GM12878 (cell line): ENCODE measurements at regions not wholly inside any gene's neighbourhood (a gene's known extent, or its start where the extent isn't known, plus 50 kb on each side); places are given as distances from the start of the nearest gene placed in this dataset.

Source experiments
- ATAC-seq: fragments of 200-7000 bp; cut with Tn5 transposase; 3 replicates; pipeline ENCODE4 v1.9.1; 2020; ENCODE audit warnings: mild to moderate bottlenecking, moderate library complexity
- BruUV-seq: library from RNA; stranded (reverse); fragments of 400-500 nt; replicated peaks from 2 replicates; lab custom pipeline; 2021; lab: Mats Ljungman, UMichigan
- CTCF ChIA-PET: fragments of 300-600 bp; sonication (Branson Sonifier 250); formaldehyde crosslinking; extraction: SDS; loops from one replicate; lab custom pipeline; 2021; ENCODE audit warnings: inconsistent platforms; lab: Yijun Ruan, JAX
- POLR2A ChIA-PET: fragments of 350-600 bp; formaldehyde crosslinking; extraction: SDS; loops from one replicate; lab custom pipeline; 2021; ENCODE audit warnings: inconsistent platforms; lab: Charles Lee
- RAD21 ChIA-PET: fragments of 300-600 bp; sonication (Branson Sonifier 250); formaldehyde crosslinking; loops from one replicate; lab custom pipeline; 2023; ENCODE audit warnings: antibody characterized with exemption; ENCODE audit not compliant: unreplicated experiment; lab: Charles Lee
- SMC1A ChIA-PET: fragments of 300-600 bp; sonication (Branson Sonifier 250); formaldehyde crosslinking; loops from one replicate; lab custom pipeline; 2023; ENCODE audit not compliant: unreplicated experiment, uncharacterized antibody; lab: Charles Lee
- DNase-seq: peaks from one replicate; pipeline ENCODE4 v3.0.0-alpha.2; 2011; ENCODE audit warnings: low read depth, low spot score
- FAIRE-seq: peaks from 3 replicates; lab custom pipeline; 2011; peaks lifted over from hg19 to GRCh38; lab: Jason Lieb, UNC
- H2AFZ ChIP-seq: 2 replicates; pipeline ENCODE4 v1.6.0; 2011; ENCODE audit warnings: low read depth, low read length, control low read depth; ENCODE audit not compliant: control insufficient read depth
- H3K27ac ChIP-seq: 2 replicates; pipeline ENCODE4 v1.5.1; 2011; ENCODE audit warnings: control low read depth; ENCODE audit not compliant: control insufficient read depth, insufficient read depth
- H3K27me3 ChIP-seq, 2 experiments: replicated peaks in 1 of 2; 2 replicates each; pipeline versions ENCODE4 v1.6.0 to v1.6.1; 2011; ENCODE audit warnings: low read length in 1 of 2; ENCODE audit not compliant: control insufficient read depth in 2 of 2, insufficient read depth in 2 of 2
- H3K36me3 ChIP-seq, 2 experiments: 2 replicates each; pipeline ENCODE4 v1.5.1; 2011; ENCODE audit warnings: low read length in 1 of 2; ENCODE audit not compliant: control insufficient read depth in 2 of 2, insufficient read depth in 2 of 2
- H3K4me1 ChIP-seq: 2 replicates; pipeline ENCODE4 v1.6.1; 2011; ENCODE audit warnings: mild to moderate bottlenecking, low read length, moderate library complexity, mixed read lengths; ENCODE audit not compliant: control insufficient read depth, insufficient read depth
- H3K4me2 ChIP-seq: 2 replicates; pipeline ENCODE4 v1.6.0; 2011; ENCODE audit warnings: control low read depth; ENCODE audit not compliant: control insufficient read depth, insufficient read depth
- H3K4me3 ChIP-seq: fragments of 200-600 bp; sonication (generic); 2 replicates; pipeline ENCODE4 v1.5.1; 2016
- H3K79me2 ChIP-seq: 2 replicates; pipeline ENCODE4 v1.6.0; 2011; ENCODE audit warnings: low read length; ENCODE audit not compliant: control insufficient read depth, insufficient read depth
- H3K9ac ChIP-seq: 2 replicates; pipeline ENCODE4 v1.8.0; 2011; ENCODE audit warnings: low read length, control low read depth, mixed read lengths; ENCODE audit not compliant: control insufficient read depth, insufficient read depth
- H3K9me3 ChIP-seq: replicated peaks from 3 replicates; pipeline ENCODE4 v1.5.1; 2011; ENCODE audit warnings: mild to moderate bottlenecking, low read length; ENCODE audit not compliant: control insufficient read depth, insufficient read depth
- H4K20me1 ChIP-seq: 2 replicates; pipeline ENCODE4 v1.6.0; 2011; ENCODE audit not compliant: control insufficient read depth, insufficient read depth
- BCL11A ChIP-seq: IDR thresholded peaks from 2 replicates; pipeline ENCODE4 v1.6.1; 2011; ENCODE audit warnings: low read depth, low read length
- BCL3 ChIP-seq: IDR thresholded peaks from 2 replicates; pipeline ENCODE4 v1.6.1; 2011; ENCODE audit warnings: borderline replicate concordance, low read depth, mild to moderate bottlenecking, moderate library complexity, low read length; ENCODE audit not compliant: insufficient read depth, poor library complexity, severe bottlenecking
- CHD2 ChIP-seq: IDR thresholded peaks from 2 replicates; pipeline ENCODE4 v1.6.1; 2011; ENCODE audit warnings: low read depth, low read length, improper control_type of control experiment, borderline replicate concordance
- EGR1 ChIP-seq, 2 experiments: IDR thresholded peaks; 1 replicate in 1 of 2; 2 replicates in 1 of 2; pipeline ENCODE4 v1.6.1; 2011 to 2012; ENCODE audit warnings: low read depth in 2 of 2, low read length in 2 of 2, borderline replicate concordance in 1 of 2, mild to moderate bottlenecking in 1 of 2, moderate library complexity in 1 of 2
- ETV6 ChIP-seq, 2 experiments: fragments of 450-650 bp in 1 of 2; IDR thresholded peaks in 1 of 2; conservative IDR thresholded peaks in 1 of 2; 2 replicates each; pipeline ENCODE4 v1.6.1; 2014; ENCODE audit warnings: antibody characterized with exemption in 1 of 2, borderline replicate concordance in 1 of 2, low read depth in 1 of 2, mild to moderate bottlenecking in 1 of 2, moderate library complexity in 1 of 2
- IKZF1 ChIP-seq: fragments of 450-650 bp; conservative IDR thresholded peaks from 2 replicates; pipeline ENCODE4 v1.6.1; 2017; ENCODE audit warnings: antibody characterized with exemption, mild to moderate bottlenecking
- MTA3 ChIP-seq: IDR thresholded peaks from 2 replicates; pipeline ENCODE4 v1.6.1; 2012; ENCODE audit warnings: low read length, inconsistent platforms, borderline replicate concordance
- NBN ChIP-seq: fragments of 450-650 bp; IDR thresholded peaks from 2 replicates; pipeline ENCODE4 v1.6.1; 2016
- TCF12 ChIP-seq: IDR thresholded peaks from 2 replicates; pipeline ENCODE4 v1.6.1; 2011; ENCODE audit warnings: low read depth, mild to moderate bottlenecking, low read length
- USF1 ChIP-seq: IDR thresholded peaks from 2 replicates; pipeline ENCODE4 v1.6.1; 2011; ENCODE audit warnings: borderline replicate concordance, low read depth, mild to moderate bottlenecking, moderate library complexity, mixed read lengths, low read length; ENCODE audit not compliant: insufficient read depth; ENCODE audit errors: extremely low read length
- ZSCAN29 ChIP-seq: fragments of 450-650 bp; IDR thresholded peaks from 2 replicates; pipeline ENCODE4 v1.6.1; 2017; ENCODE audit warnings: mild to moderate bottlenecking, moderate library complexity
- WGBS: methylation state at CpG from one replicate; pipeline ENCODE4 v1.1.6; 2016; ENCODE audit warnings: low lambda C conversion rate; ENCODE audit not compliant: insufficient replicate concordance, insufficient coverage; ENCODE audit errors: missing lambda C conversion rate; 5-methylcytosine and 5-hydroxymethylcytosine counted together
- in situ Hi-C: fragments of 300-500 bp; cut with MboI; formaldehyde crosslinking; loops from 9 replicates; pipeline ENCODE4 v1.14.3; 2018; ENCODE audit warnings: mixed read lengths
- intact Hi-C: fragments of 100-400 bp; cut with micrococcal nuclease; formaldehyde crosslinking; loops from one replicate; pipeline ENCODE4 v1.14.2; 2022; ENCODE audit not compliant: unreplicated experiment

GRCh38 chr10:44262551-44263251 is 122.2 kb downstream of the CXCL12 start:
- FAIRE-seq (no peak), DNase-seq (no peak), ATAC-seq (no peak)
- 88% methylated on average over 6 of the region's 6 CpGs for WGBS
- TF ChIP-seq BCL11A (no peak), MTA3 (no peak), CHD2 (no peak)
- Histone ChIP-seq H3K27ac (peak overlapping the region; percentile 68), H4K20me1 (no peaks in the 10 kb centered on the region), H3K79me2 (no peaks in the 10 kb centered on the region; the same call in 1 of the 2 replicates), H3K9ac (no peak overlapping the region), H3K4me1 (peaks cover 56% of the 10 kb centered on the region), H2AFZ (no peak overlapping the region), H3K4me2 (no peak overlapping the region), H3K36me3 (no peaks in the 10 kb centered on the region), H3K4me3 (no peak overlapping the region), H3K9me3 (no peaks in the 10 kb centered on the region; the same call in 2 of the 3 replicates), H3K27me3 (no peaks in the 10 kb centered on the region)
- ChIA-PET POLR2A (no interaction called here), SMC1A (interaction anchor here (1.2 to 3.1 kb wide), 3 partner anchors 38 to 252 kb away, joined by 3 to 19 read pairs (median 8); no protein-coding TSS in a partner anchor), CTCF (interaction anchor here (1.8 kb wide), 1 partner anchor 14 kb away, joined by 4 read pairs; no protein-coding TSS in a partner anchor), RAD21 (interaction anchor here (0.9 to 2.8 kb wide), 4 partner anchors 12 to 46 kb away, joined by 3 to 17 read pairs (median 4); no protein-coding TSS in a partner anchor)
- BruUV-seq: no TSS peak
- intact Hi-C loops (loop anchor here (5.0 kb wide), 1 partner anchor 125 kb away; the partner anchor contains the start of gene CXCL12), in situ Hi-C loops (no loop called here)

- Histone ChIP-seq H3K36me3 (no peaks in the 10 kb centered on the region), H3K9me3 (no peaks in the 10 kb centered on the region; the same call in 2 of the 3 replicates), H3K4me2 (peak overlapping the region; percentile 68), H4K20me1 (no peaks in the 10 kb centered on the region), H3K27ac (peak overlapping the region; percentile 68), H3K4me3 (no peak overlapping the region), H3K9ac (peak overlapping the region; percentile 41; the same call in 1 of the 2 replicates), H3K27me3 (no peaks in the 10 kb centered on the region), H2AFZ (peak overlapping the region; percentile 41), H3K79me2 (no peaks in the 10 kb centered on the region; the same call in 1 of the 2 replicates), H3K4me1 (peaks cover 56% of the 10 kb centered on the region)
- intact Hi-C loops: loop anchor here (5.0 kb wide), 1 partner anchor 125 kb away; the partner anchor contains the start of gene CXCL12
- POLR2A ChIA-PET: interaction anchor here (0.5 kb wide), 1 partner anchor 122 kb away, joined by 4 read pairs; no protein-coding TSS in a partner anchor
- no TSS peak for BruUV-seq
- SMC1A ChIA-PET: interaction anchor here (0.5 to 3.1 kb wide), 4 partner anchors 39 to 1410 kb away, joined by 3 to 19 read pairs (median 6); no protein-coding TSS in a partner anchor
- in situ Hi-C loops: no loop called here
- CTCF ChIA-PET: interaction anchor here (0.6 to 1.8 kb wide), 4 partner anchors 13 to 124 kb away, joined by 3 to 4 read pairs (median 4); no protein-coding TSS in a partner anchor
- 18% methylated on average over 7 of the region's 7 CpGs for WGBS
- DNase-seq (peak; percentile 55), FAIRE-seq (no peak), ATAC-seq (peak; percentile 68)
- RAD21 ChIA-PET: interaction anchor here (0.9 to 2.8 kb wide), 5 partner anchors 12 to 227 kb away, joined by 3 to 17 read pairs (median 3); no protein-coding TSS in a partner anchor
- TF ChIP-seq ETV6 (conservative IDR thresholded peaks at IDR 0.05 in 1 of 2, IDR thresholded peaks at IDR 0.05 in 1 of 2; ENCODE audit: borderline replicate concordance in 1 of 2, low read depth in 1 of 2) (peak in 1 of 2 experiments; percentile 38; a peak in 1 of 4 replicates), EGR1 (IDR thresholded peaks at IDR 0.05; ENCODE audit: borderline replicate concordance in 1 of 2, low read depth in 2 of 2, low read length in 2 of 2) (peak in 1 of 2 experiments; percentile 88; a peak in 2 of 3 replicates), TCF12 (peak; percentile 51; the same call in 1 of the 2 replicates), ZSCAN29 (no peak), BCL3 (peak; percentile 58), IKZF1 (peak; percentile 73), USF1 (peak; percentile 72), NBN (peak; percentile 36; the same call in 1 of the 2 replicates)
Measured at GRCh38 chr10:44261710-44262455, 123.0 kb downstream of the CXCL12 start.
